NCI-H526 treated with DMSO at 0.1 percent for 48 hours (cell line): ENCODE measurements at regions not wholly inside any gene's neighbourhood (a gene's known extent, or its start where the extent isn't known, plus 50 kb on each side); places are given as distances from the start of the nearest gene placed in this dataset.
A peak's percentile ranks its signal among the peaks of the same experiment; 100 is the strongest.

Experiments
- DNase-seq: peaks from one replicate; lab custom pipeline; 2025; lab: John Stamatoyannopoulos, UW

- DNase-seq = no peak
These were observed 129.2 kb downstream of the UNC5CL start for GRCh38 chr6:40909811-40910210.

- peak; percentile 46 for DNase-seq
These were observed 131.8 kb downstream of the UNC5CL start for GRCh38 chr6:40907198-40907701.

- DNase-seq = no peak
These were observed 132.3 kb downstream of the UNC5CL start for GRCh38 chr6:40906759-40907158.

GRCh38 chr6:40904583-40905194, 134.3 kb downstream of the UNC5CL start:
- no peak for DNase-seq

GRCh38 chr6:40903456-40903855, 135.6 kb downstream of the UNC5CL start:
- no peak for DNase-seq

GRCh38 chr6:40901322-40902055, 137.5 kb downstream of the UNC5CL start:
- DNase-seq = no peak

GRCh38 chr6:40900791-40901190, 138.2 kb downstream of the UNC5CL start:
- DNase-seq = no peak

GRCh38 chr6:40899684-40900155, 139.3 kb downstream of the UNC5CL start:
- no peak for DNase-seq

GRCh38 chr6:40898073-40898472, 140.9 kb downstream of the UNC5CL start:
- DNase-seq = no peak

- no peak for DNase-seq
These were observed 141.5 kb downstream of the UNC5CL start for GRCh38 chr6:40897390-40898003.

GRCh38 chr6:40896696-40897095, 142.3 kb downstream of the UNC5CL start:
- DNase-seq = peak; percentile 64

GRCh38 chr6:40894962-40895799, 143.8 kb downstream of the UNC5CL start:
- peak; percentile 6 for DNase-seq

- no peak for DNase-seq
These were observed 146.0 kb downstream of the UNC5CL start for GRCh38 chr6:40893021-40893420.

GRCh38 chr6:40892223-40892622, 146.8 kb downstream of the UNC5CL start:
- DNase-seq = no peak

GRCh38 chr6:40891686-40892085, 147.3 kb downstream of the UNC5CL start:
- no peak for DNase-seq

GRCh38 chr6:40891131-40891530, 147.9 kb downstream of the UNC5CL start:
- no peak for DNase-seq

GRCh38 chr6:40889137-40889832, 149.7 kb downstream of the UNC5CL start:
- no peak for DNase-seq

GRCh38 chr6:40888456-40888990, 150.5 kb downstream of the UNC5CL start:
- no peak for DNase-seq

GRCh38 chr6:40887792-40888340, 151.2 kb downstream of the UNC5CL start:
- DNase-seq = no peak

- no peak for DNase-seq
These were observed 151.8 kb downstream of the UNC5CL start for GRCh38 chr6:40887079-40887791.
